ENCODE measurements at regions not wholly inside any gene's neighbourhood (a gene's known extent, or its start where the extent isn't known, plus 50 kb on each side); places are given as distances from the start of the nearest gene placed in this dataset.
A peak's percentile ranks its signal among the peaks of the same experiment; 100 is the strongest.

DNA sequence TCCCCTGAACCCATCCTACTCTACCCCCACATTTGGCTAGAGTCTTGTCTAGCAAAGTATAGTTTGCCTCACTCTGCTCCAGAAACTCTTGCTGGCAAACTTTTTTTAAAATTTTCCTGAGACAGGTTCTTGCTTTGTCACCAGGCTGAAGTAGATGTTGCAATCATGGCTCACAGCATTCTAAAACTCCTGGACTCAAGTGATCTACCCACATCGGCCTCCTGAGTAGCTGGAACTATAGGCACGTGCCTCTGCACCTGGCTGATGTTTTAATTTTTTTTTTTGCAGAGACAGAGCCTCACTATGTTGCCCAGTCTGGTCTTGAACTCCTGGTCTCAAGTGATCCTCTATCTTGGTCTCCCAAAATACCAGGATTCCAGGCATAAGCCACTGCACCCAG is 175.8 kb upstream of the FBXL17 start:
- peak; percentile 45 for DNase-seq (ENCODE audit: low read depth)
- TF ChIP-seq, protein P1, sequence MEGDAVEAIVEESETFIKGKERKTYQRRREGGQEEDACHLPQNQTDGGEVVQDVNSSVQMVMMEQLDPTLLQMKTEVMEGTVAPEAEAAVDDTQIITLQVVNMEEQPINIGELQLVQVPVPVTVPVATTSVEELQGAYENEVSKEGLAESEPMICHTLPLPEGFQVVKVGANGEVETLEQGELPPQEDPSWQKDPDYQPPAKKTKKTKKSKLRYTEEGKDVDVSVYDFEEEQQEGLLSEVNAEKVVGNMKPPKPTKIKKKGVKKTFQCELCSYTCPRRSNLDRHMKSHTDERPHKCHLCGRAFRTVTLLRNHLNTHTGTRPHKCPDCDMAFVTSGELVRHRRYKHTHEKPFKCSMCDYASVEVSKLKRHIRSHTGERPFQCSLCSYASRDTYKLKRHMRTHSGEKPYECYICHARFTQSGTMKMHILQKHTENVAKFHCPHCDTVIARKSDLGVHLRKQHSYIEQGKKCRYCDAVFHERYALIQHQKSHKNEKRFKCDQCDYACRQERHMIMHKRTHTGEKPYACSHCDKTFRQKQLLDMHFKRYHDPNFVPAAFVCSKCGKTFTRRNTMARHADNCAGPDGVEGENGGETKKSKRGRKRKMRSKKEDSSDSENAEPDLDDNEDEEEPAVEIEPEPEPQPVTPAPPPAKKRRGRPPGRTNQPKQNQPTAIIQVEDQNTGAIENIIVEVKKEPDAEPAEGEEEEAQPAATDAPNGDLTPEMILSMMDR (IDR thresholded peaks at IDR 0.05; ENCODE audit: insufficient read depth, low read depth, low read length, missing control alignments) = no peak
- H3K4me3 ChIP-seq (ENCODE audit: low read length) = no peak overlapping the region

DNA sequence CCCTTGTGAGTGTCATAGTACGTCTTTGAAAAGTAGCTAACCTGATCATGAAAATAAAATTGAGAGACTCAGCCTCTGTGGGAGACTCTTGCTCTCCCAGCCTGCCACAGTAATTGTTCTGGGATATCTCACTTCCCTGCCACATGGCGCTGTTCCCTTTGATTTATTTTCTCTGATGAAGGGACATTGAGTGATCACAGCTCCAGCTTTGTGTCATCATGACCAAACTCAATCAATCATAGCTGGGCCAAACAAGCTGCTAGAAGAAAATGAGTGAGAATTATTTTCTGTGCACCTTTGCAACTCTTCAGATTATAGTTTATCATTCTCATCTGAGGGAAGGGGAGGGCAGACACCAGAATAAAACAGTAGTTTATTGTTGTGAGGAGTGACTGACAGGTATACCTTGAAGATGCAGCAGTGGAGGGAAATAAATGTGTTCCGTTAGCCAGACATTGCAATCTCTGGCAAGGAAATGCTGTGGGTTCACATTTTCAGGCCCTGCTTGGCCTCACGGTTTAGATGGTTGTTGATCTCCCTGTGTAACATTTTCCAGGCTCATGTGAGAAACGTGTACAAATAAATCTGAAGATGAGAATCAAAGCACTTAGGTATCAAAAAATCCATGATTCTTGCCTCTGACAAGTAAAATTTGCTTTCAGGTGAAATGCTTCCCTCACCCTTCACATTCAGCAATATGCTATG is 174.7 kb upstream of the FBXL17 start:
- DNase-seq (ENCODE audit: low read depth) = no peak
- TF ChIP-seq, protein P1 (IDR thresholded peaks at IDR 0.05; ENCODE audit: insufficient read depth, low read depth, low read length, missing control alignments) = no peak

DNA sequence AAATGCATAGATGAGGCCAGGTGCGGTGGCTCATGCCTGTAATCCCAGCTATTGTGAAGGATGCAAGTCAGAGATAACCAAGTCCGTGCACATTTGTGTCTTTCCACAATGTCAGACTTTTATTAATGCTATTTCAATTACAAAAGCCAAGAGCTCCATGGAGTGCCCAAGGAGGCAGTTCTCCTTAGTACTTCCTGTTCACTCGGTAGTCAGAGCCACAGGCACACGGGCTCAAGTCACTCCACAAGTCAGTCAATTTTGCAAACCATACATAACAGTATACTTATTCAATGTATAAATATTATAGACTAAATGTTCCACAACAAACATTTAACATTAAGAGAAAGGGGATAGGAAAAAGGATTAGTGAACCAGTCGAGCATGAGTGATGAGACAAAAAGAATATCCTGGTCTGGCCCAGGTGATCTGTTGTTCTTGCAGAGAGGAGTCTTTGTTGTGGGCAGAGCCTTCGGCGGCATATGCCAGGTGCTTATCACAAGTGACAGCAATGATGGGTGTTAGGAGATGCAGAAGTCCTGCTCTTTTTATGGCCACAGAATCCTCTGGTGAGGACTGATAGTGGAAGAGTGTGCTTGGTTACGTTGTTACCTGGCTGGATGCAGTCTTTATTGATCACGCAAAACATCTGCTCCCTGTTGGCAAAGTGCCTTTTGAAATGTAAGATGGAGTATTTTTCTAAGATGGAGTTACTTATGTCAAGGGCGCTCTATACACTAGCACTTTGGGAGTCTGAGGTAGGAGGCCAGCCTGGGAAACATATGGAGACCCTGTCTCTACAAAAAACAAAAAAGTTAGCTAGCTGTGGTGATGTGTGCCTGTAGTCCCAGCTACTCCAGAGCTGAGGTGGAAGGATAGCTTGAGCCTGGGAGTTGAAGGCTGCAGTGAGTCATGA is 167.0 kb upstream of the FBXL17 start:
- no peak for DNase-seq (ENCODE audit: low read depth)
- H3K4me3 ChIP-seq (ENCODE audit: low read length) = no peak overlapping the region
- TF ChIP-seq, protein P1 (IDR thresholded peaks at IDR 0.05; ENCODE audit: insufficient read depth, low read depth, low read length, missing control alignments) = no peak

More for the DNA sequence above, 174.7 kb upstream of the FBXL17 start:
- H3K4me3 ChIP-seq (ENCODE audit: low read length) = no peak overlapping the region

DNA sequence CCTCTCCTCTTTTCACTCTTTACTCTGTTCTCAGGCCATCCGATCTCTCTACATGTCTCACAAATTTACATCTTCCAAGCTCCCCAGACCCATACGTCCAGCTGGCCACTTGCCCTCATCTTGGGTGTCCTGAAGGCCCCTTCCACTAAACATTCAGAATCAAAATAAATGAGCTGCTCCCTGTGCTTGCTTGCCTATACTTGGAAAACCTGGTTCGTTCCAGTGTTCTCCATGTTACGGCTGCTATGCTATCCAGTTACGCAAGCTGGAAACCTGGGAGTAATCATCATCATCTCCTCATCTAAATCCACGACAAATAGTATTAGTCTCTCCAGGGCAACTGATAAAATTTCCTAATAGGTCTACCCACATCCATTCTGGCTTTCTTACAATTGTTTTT is 165.0 kb upstream of the FBXL17 start:
- no peak for DNase-seq (ENCODE audit: low read depth)
- H3K4me3 ChIP-seq (ENCODE audit: low read length) = no peak overlapping the region
- TF ChIP-seq, protein P1 (IDR thresholded peaks at IDR 0.05; ENCODE audit: insufficient read depth, low read depth, low read length, missing control alignments) = no peak

DNA sequence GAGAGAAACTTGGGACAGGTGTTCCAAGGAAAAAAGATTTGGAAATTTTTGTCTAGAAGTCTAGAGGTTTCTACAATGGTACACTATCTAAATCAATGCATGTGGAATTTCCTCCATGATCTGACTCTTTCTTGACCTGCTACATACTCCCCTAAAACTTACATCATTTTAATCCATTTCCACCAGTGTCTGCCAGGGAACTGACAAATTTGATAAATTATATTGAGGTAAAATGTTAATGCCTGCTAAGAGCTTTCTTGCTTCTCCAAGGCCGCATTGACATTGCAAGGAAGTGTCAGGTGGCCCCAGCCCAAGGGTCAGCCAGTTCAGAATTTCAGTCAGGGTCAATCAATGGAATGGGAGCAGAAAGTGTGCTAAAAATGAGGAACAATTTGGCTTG is 163.4 kb upstream of the FBXL17 start:
- TF ChIP-seq, protein P1 (IDR thresholded peaks at IDR 0.05; ENCODE audit: insufficient read depth, low read depth, low read length, missing control alignments) = no peak
- no peak for DNase-seq (ENCODE audit: low read depth)

DNA sequence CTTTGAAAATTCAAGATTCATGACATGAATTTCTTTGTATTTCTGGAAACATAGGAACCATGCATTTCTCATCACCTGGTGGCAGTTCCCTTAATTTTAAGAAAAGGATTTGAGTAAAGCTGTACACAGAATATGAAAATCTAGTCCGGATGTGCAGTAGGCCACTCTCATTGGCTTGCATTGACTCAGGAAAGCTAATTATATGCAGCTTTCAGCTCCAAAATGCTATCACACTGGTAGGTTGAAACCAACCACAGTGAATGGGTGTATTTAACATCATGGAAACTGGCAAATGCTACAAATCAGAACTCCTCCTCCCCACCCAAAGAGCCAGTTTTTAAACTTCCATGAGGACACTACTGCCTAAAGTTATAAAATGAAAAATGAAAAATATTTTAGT is 161.6 kb upstream of the FBXL17 start:
- no peak for DNase-seq (ENCODE audit: low read depth)

More for the DNA sequence above, 163.4 kb upstream of the FBXL17 start:
- no peak overlapping the region for H3K4me3 ChIP-seq (ENCODE audit: low read length)

More for the DNA sequence above, 161.6 kb upstream of the FBXL17 start:
- TF ChIP-seq, protein P1 (IDR thresholded peaks at IDR 0.05; ENCODE audit: insufficient read depth, low read depth, low read length, missing control alignments) = no peak
- H3K4me3 ChIP-seq (ENCODE audit: low read length) = no peak overlapping the region
